ENCODE measurements at regions not wholly inside any gene's neighbourhood (a gene's known extent, or its start where the extent isn't known, plus 50 kb on each side); places are given as distances from the start of the nearest gene placed in this dataset.
A peak's percentile ranks its signal among the peaks of the same experiment; 100 is the strongest.

DNA sequence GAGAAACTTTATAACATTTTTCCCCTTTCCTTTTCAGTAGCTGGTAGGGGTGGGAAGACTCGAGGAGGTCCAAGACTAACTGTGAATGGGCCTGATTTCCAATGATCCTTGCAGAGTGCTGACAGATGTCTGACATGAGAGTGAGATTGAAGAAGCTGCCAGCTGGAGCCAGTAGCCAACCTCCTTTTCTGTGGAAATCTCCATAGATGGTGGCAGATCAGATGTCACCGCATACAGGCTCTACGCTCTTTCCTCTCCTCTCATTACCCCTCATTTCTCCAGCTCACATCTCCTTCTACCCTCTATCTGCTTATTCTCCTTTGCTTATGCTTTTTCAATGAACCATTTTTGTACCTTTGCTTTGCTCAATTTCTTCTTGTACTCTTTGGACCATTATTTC is 395.2 kb upstream of the TNC start:
- DNase-seq (ENCODE audit: low spot score in 2 of 2), result no peak
- Histone ChIP-seq H3K27ac (peak overlapping the region in 1 of 4 donors; percentile 0), H3K27me3 (no peaks in the 10 kb centered on the region), H3K4me1 (no peaks in the 10 kb centered on the region), H3K36me3 (no peaks in the 10 kb centered on the region), H3K9me3 (no peaks in the 10 kb centered on the region), H3K4me3 (no peak overlapping the region)
- WGBS, 2 donors, result 61 to 67% methylated on average over 3 of the region's 3 CpGs
- TF ChIP-seq, protein P1, sequence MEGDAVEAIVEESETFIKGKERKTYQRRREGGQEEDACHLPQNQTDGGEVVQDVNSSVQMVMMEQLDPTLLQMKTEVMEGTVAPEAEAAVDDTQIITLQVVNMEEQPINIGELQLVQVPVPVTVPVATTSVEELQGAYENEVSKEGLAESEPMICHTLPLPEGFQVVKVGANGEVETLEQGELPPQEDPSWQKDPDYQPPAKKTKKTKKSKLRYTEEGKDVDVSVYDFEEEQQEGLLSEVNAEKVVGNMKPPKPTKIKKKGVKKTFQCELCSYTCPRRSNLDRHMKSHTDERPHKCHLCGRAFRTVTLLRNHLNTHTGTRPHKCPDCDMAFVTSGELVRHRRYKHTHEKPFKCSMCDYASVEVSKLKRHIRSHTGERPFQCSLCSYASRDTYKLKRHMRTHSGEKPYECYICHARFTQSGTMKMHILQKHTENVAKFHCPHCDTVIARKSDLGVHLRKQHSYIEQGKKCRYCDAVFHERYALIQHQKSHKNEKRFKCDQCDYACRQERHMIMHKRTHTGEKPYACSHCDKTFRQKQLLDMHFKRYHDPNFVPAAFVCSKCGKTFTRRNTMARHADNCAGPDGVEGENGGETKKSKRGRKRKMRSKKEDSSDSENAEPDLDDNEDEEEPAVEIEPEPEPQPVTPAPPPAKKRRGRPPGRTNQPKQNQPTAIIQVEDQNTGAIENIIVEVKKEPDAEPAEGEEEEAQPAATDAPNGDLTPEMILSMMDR (IDR thresholded peaks at IDR 0.05), result no peak
- TF ChIP-seq EP300 (IDR thresholded peaks at IDR 0.05) (no peak), POLR2A (IDR thresholded peaks at IDR 0.05) (no peak)

DNA sequence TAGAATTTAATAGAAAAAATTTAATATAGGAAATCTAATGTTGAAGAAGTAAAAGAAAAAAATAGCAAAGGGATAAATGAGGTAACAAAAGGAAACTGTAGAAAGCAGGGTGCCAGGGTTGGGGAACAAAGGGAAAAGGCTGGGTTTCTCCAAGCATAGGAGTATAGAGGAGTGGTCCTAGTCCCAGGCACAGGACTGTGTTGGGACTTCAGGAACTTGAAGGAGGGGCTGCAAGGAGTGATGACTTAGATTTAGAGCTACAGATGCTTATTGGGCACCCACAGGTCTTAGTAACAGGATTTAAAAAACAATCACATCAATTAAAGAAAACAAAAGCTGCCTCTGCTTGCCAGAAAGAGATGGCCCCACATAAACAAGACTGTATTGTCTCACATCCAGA is 396.5 kb upstream of the TNC start:
- Histone ChIP-seq H3K9me3 (no peaks in the 10 kb centered on the region), H3K27me3 (no peaks in the 10 kb centered on the region), H3K36me3 (no peaks in the 10 kb centered on the region), H3K27ac (no peak overlapping the region), H3K4me3 (no peak overlapping the region), H3K4me1 (no peaks in the 10 kb centered on the region)
- TF ChIP-seq POLR2A (IDR thresholded peaks at IDR 0.05) (no peak), EP300 (IDR thresholded peaks at IDR 0.05) (no peak)
- TF ChIP-seq, protein P1 (IDR thresholded peaks at IDR 0.05), result no peak
- no peak for DNase-seq (ENCODE audit: low spot score in 2 of 2)

DNA sequence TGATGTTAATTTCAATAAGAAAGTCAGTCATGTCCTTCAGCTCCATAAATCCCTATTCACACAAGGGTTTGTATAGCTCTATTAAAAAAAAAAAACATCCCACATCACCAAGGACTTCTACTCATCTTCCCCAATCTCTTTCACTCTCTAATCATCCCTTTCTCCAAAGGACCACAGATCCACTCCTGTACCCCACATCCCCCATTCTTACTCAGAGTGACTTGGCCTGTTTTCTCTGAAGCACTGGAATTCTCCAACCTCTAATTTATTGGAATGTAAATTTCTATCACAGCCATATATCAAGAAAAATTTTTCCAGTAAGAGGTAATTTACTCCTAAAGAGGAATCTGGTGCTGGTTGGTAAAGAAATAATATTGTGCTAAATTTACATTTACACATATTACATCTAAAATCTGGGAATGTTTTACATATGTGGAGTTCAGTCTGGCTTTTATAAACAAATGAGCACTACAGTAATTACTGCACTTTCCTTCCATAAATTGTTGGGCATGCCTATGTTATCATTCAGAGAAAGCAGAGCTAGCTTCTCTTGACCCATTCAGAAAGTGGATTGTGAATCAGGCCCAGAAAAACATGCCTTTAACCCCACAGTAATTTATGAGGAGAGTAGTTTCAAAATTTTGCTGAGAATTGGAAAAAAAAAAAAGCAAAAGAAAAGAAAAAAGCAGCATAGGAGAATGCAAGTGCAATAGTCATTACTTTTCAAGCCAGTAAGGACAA is 399.5 kb upstream of the TNC start:
- TF ChIP-seq EP300 (IDR thresholded peaks at IDR 0.05), result no peak
- TF ChIP-seq POLR2A (IDR thresholded peaks at IDR 0.05), result no peak
- TF ChIP-seq, protein P1 (IDR thresholded peaks at IDR 0.05), result no peak
- DNase-seq (ENCODE audit: low spot score in 2 of 2), result no peak
- no peaks in the 10 kb centered on the region for H3K36me3 ChIP-seq

DNA sequence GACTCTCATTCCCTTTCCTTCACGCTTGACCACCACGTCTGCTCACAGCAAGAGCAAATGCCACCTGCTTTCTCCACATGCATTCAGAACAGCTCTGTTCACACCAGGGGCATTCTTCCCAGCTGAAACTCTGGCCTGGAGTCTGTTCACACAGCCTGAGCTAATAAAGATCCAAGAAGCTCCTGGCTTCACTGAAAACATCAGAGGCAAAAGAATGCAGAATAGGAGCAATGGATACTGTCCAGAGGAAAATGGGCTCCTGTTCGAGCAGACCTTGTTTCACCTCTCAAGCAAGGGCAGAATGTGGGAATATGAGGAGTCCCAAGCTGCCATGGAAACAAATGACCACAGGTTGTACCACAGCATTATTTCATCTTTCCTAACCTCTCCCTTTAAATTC is 402.7 kb upstream of the TNC start:
- WGBS, 2 donors, result 56 to 79% methylated on average over 3 of the region's 3 CpGs
- TF ChIP-seq, protein P1 (IDR thresholded peaks at IDR 0.05), result no peak
- TF ChIP-seq POLR2A (IDR thresholded peaks at IDR 0.05), result no peak
- TF ChIP-seq EP300 (IDR thresholded peaks at IDR 0.05), result no peak
- Histone ChIP-seq H3K27me3 (no peaks in the 10 kb centered on the region), H3K4me1 (peaks cover 0 to 11% (median 0%) of the 10 kb centered on the region in 4 donors), H3K9me3 (no peaks in the 10 kb centered on the region), H3K4me3 (no peak overlapping the region), H3K27ac (no peak overlapping the region), H3K36me3 (no peaks in the 10 kb centered on the region)
- no peak for DNase-seq (ENCODE audit: low spot score in 2 of 2)

More for the DNA sequence above, 399.5 kb upstream of the TNC start:
- Histone ChIP-seq H3K9me3 (no peaks in the 10 kb centered on the region), H3K4me3 (no peak overlapping the region), H3K4me1 (no peaks in the 10 kb centered on the region), H3K27me3 (no peaks in the 10 kb centered on the region), H3K27ac (no peak overlapping the region)

DNA sequence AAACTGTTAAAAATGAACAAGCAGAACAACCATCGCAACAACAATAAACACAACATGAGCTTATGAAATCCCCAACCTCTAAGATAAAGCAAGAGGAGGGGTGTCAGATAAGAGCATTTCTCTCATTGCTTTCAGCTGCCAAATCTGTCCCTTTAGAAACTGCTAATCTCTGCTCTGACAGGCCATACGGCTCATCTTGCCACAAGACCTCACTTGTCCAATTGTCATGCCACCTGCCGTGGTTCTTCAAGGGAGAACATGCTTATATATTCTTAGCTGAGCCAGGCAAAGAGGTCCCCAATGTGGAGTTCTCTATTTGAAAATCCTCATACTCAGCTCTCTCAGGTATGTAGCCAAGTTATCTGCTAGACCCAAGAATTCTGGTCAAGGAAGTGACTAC is 405.0 kb upstream of the TNC start:
- H3K27me3 ChIP-seq, result no peaks in the 10 kb centered on the region
- no peaks in the 10 kb centered on the region for H3K9me3 ChIP-seq
- TF ChIP-seq POLR2A (IDR thresholded peaks at IDR 0.05) (no peak), EP300 (IDR thresholded peaks at IDR 0.05) (no peak)
- TF ChIP-seq, protein P1 (IDR thresholded peaks at IDR 0.05), result no peak
- no peak for DNase-seq (ENCODE audit: low spot score in 2 of 2)
- WGBS, 2 donors, result 96 to 99% methylated on average over 3 of the region's 3 CpGs
- H3K4me1 ChIP-seq, result peaks cover 0 to 11% (median 0%) of the 10 kb centered on the region in 4 donors
- no peaks in the 10 kb centered on the region for H3K36me3 ChIP-seq
- H3K4me3 ChIP-seq, result no peak overlapping the region
- H3K27ac ChIP-seq, result no peak overlapping the region

Measured in tibial nerve (tissue), 4 donors.